Activated CD8-positive, alpha-beta T cell treated with anti-CD3 and anti-CD28 coated beads for 36 hours (primary cell): ENCODE measurements at regions not wholly inside any gene's neighbourhood (a gene's known extent, or its start where the extent isn't known, plus 50 kb on each side); places are given as distances from the start of the nearest gene placed in this dataset.
"Not testable (repeated sequence)": the region's sequence is repeated elsewhere in the genome, so short reads cannot be mapped to it uniquely, and the experiment has no call there.

Experiments
- ATAC-seq: fragments of 200-7000 bp; cut with Tn5 transposase; one replicate; pipeline ENCODE4 v1.10.0; 2021; ENCODE audit warnings: mild to moderate bottlenecking, moderate library complexity
- CTCF ChIA-PET: fragments of 350-600 bp; sonication (Branson Sonifier 250); formaldehyde crosslinking; loops from one replicate; lab custom pipeline; 2021; ENCODE audit warnings: antibody characterized with exemption; lab: Charles Lee
- POLR2A ChIA-PET: fragments of 350-600 bp; sonication (Branson Sonifier 250); formaldehyde crosslinking; loops from one replicate; lab custom pipeline; 2021; ENCODE audit warnings: antibody characterized with exemption; lab: Charles Lee
- DNase-seq: peaks from one replicate; pipeline ENCODE4 v3.0.0-alpha.2; 2020
- H3K27ac Mint-ChIP-seq: one replicate; pipeline ENCODE4 v1.8.0; 2021; ENCODE audit warnings: mild to moderate bottlenecking, mixed read lengths
- H3K27me3 Mint-ChIP-seq: one replicate; pipeline ENCODE4 v1.8.0; 2021; ENCODE audit warnings: mixed read lengths
- H3K36me3 Mint-ChIP-seq: one replicate; pipeline ENCODE4 v1.8.0; 2021; ENCODE audit warnings: low read depth, mixed read lengths
- H3K4me1 Mint-ChIP-seq: one replicate; pipeline ENCODE4 v1.8.0; 2021; ENCODE audit warnings: low read depth, mixed read lengths
- H3K4me3 Mint-ChIP-seq: one replicate; pipeline ENCODE4 v1.8.0; 2021; ENCODE audit warnings: mild to moderate bottlenecking, moderate library complexity, mixed read lengths
- H3K9me3 Mint-ChIP-seq: one replicate; pipeline ENCODE4 v1.8.0; 2021; ENCODE audit warnings: mixed read lengths
- CTCF ChIP-seq: fragments of 200-600 bp; IDR thresholded peaks from one replicate; pipeline ENCODE4 v1.8.0; 2022; ENCODE audit warnings: antibody characterized with exemption, mild to moderate bottlenecking
- intact Hi-C: fragments of 100-400 bp; cut with micrococcal nuclease; formaldehyde crosslinking; loops from one replicate; pipeline ENCODE4 v1.10.0; 2022

GRCh38 chr22:47613606-47614350, 851.3 kb downstream of the TBC1D22A start:
- no peak for TF ChIP-seq CTCF
- ChIA-PET POLR2A (no interaction called here), CTCF (no interaction called here)
- DNase-seq (no peak), ATAC-seq (no peak)
- no peak overlapping the region for H3K27ac Mint-ChIP-seq
- intact Hi-C loops: no loop called here
- no peaks in the 10 kb centered on the region for H3K4me1 Mint-ChIP-seq
- no peaks in the 10 kb centered on the region for H3K9me3 Mint-ChIP-seq
- H3K4me3 Mint-ChIP-seq: no peak overlapping the region
- H3K36me3 Mint-ChIP-seq: no peaks in the 10 kb centered on the region
- no peaks in the 10 kb centered on the region for H3K27me3 Mint-ChIP-seq

GRCh38 chr22:47613181-47613580, 850.7 kb downstream of the TBC1D22A start:
- H3K36me3 Mint-ChIP-seq, POLR2A ChIA-PET, ATAC-seq, H3K27ac Mint-ChIP-seq, intact Hi-C loops, H3K4me1 Mint-ChIP-seq, H3K27me3 Mint-ChIP-seq, DNase-seq, H3K9me3 Mint-ChIP-seq, CTCF ChIA-PET, H3K4me3 Mint-ChIP-seq: not testable (repeated sequence)

GRCh38 chr22:47612311-47612910, 850.0 kb downstream of the TBC1D22A start:
- H3K4me1 Mint-ChIP-seq: no peaks in the 10 kb centered on the region
- no peak overlapping the region for H3K27ac Mint-ChIP-seq
- POLR2A ChIA-PET: no interaction called here
- CTCF ChIA-PET: no interaction called here
- intact Hi-C loops: no loop called here
- no peak for DNase-seq
- ATAC-seq: no peak
- no peak overlapping the region for H3K4me3 Mint-ChIP-seq
- no peaks in the 10 kb centered on the region for H3K9me3 Mint-ChIP-seq
- no peak for TF ChIP-seq CTCF
- no peaks in the 10 kb centered on the region for H3K27me3 Mint-ChIP-seq
- no peaks in the 10 kb centered on the region for H3K36me3 Mint-ChIP-seq

GRCh38 chr22:47610764-47611163, 848.3 kb downstream of the TBC1D22A start:
- ATAC-seq: no peak
- no peaks in the 10 kb centered on the region for H3K4me1 Mint-ChIP-seq
- no peaks in the 10 kb centered on the region for H3K27me3 Mint-ChIP-seq
- ChIA-PET POLR2A (no interaction called here), CTCF (no interaction called here)
- H3K4me3 Mint-ChIP-seq: no peak overlapping the region
- no peaks in the 10 kb centered on the region for H3K9me3 Mint-ChIP-seq
- intact Hi-C loops: no loop called here
- DNase-seq: no peak
- H3K27ac Mint-ChIP-seq: no peak overlapping the region
- H3K36me3 Mint-ChIP-seq: no peaks in the 10 kb centered on the region
- no peak for TF ChIP-seq CTCF

- Mint-ChIP-seq H3K9me3 (no peaks in the 10 kb centered on the region), H3K27ac (no peak overlapping the region), H3K4me1 (no peaks in the 10 kb centered on the region), H3K27me3 (no peaks in the 10 kb centered on the region), H3K4me3 (no peak overlapping the region), H3K36me3 (no peaks in the 10 kb centered on the region)
- intact Hi-C loops: no loop called here
- no peak for TF ChIP-seq CTCF
- ATAC-seq: no peak
- no peak for DNase-seq
- POLR2A ChIA-PET: no interaction called here
- CTCF ChIA-PET: no interaction called here
These were observed 847.8 kb downstream of the TBC1D22A start for GRCh38 chr22:47610281-47610680.
